Posterior vena cava (tissue), 2 donors: ENCODE measurements at regions not wholly inside any gene's neighbourhood (a gene's known extent, or its start where the extent isn't known, plus 50 kb on each side); places are given as distances from the start of the nearest gene placed in this dataset.
"Not testable (repeated sequence)": the region's sequence is repeated elsewhere in the genome, so short reads cannot be mapped to it uniquely, and the experiment has no call there.

Experiments
- DNase-seq: peaks from one replicate; pipeline ENCODE4 v3.0.0-alpha.2; 2020; ENCODE audit warnings: low spot score
- intact Hi-C, 2 donors: fragments of 100-400 bp; cut with DNase I; formaldehyde crosslinking; loops; one replicate each; pipeline versions ENCODE4 v1.14.1 to v1.14.2; 2022 to 2023
- donor health status: DM: yes; HTN: yes; CAD: no.
- donor health status: DM: yes; HTN: yes; CAD: no.

- intact Hi-C loops, result loop anchor here (5.0 kb wide), 3 partner anchors 349 to 369 kb away; no protein-coding TSS in a partner anchor
Measured at GRCh38 chr1:10866321-10867093, 70.1 kb upstream of the CASZ1 start.

GRCh38 chr1:10867138-10867721, 70.8 kb upstream of the CASZ1 start:
- intact Hi-C loops, result loop anchor here (5.0 kb wide), 3 partner anchors 350 to 370 kb away; no protein-coding TSS in a partner anchor
- no peak for DNase-seq

More at GRCh38 chr1:10866321-10867093, 70.1 kb upstream of the CASZ1 start:
- no peak for DNase-seq

- intact Hi-C loops, result loop anchor here (5.0 kb wide), 3 partner anchors 351 to 371 kb away; no protein-coding TSS in a partner anchor
- DNase-seq, result no peak
Measured at GRCh38 chr1:10867914-10868598, 71.6 kb upstream of the CASZ1 start.

GRCh38 chr1:10868599-10868965, 72.1 kb upstream of the CASZ1 start:
- DNase-seq, result no peak
- intact Hi-C loops, result loop anchor here (5.0 kb wide), 3 partner anchors 351 to 371 kb away; no protein-coding TSS in a partner anchor

GRCh38 chr1:10869933-10870332, 73.5 kb upstream of the CASZ1 start:
- DNase-seq, result no peak
- intact Hi-C loops, result loop anchor here (1.0 to 5.0 kb wide), 4 partner anchors 148 to 373 kb away; no protein-coding TSS in a partner anchor

GRCh38 chr1:10870493-10871096, 74.1 kb upstream of the CASZ1 start:
- no peak for DNase-seq
- intact Hi-C loops, result loop anchor here in 1 of 2 donors (1.0 kb wide), 1 partner anchor 148 kb away; no protein-coding TSS in a partner anchor

- intact Hi-C loops, result no loop called here
- no peak for DNase-seq
Measured at GRCh38 chr1:10873189-10873588, 76.7 kb upstream of the CASZ1 start.

- no peak for DNase-seq
- intact Hi-C loops, result no loop called here
Measured at GRCh38 chr1:10874351-10874750, 77.9 kb upstream of the CASZ1 start.

GRCh38 chr1:10877894-10878293, 81.4 kb upstream of the CASZ1 start:
- no peak for DNase-seq
- intact Hi-C loops, result no loop called here

- no peak for DNase-seq
- intact Hi-C loops, result no loop called here
Measured at GRCh38 chr1:10878469-10878868, 82.0 kb upstream of the CASZ1 start.

GRCh38 chr1:10880063-10880462, 83.6 kb upstream of the CASZ1 start:
- DNase-seq, result no peak
- intact Hi-C loops, result no loop called here

- intact Hi-C loops, result no loop called here
- DNase-seq, result no peak
Measured at GRCh38 chr1:10881046-10881445, 84.6 kb upstream of the CASZ1 start.

GRCh38 chr1:10882069-10882468, 85.6 kb upstream of the CASZ1 start:
- DNase-seq, result no peak

GRCh38 chr1:10887032-10887431, 90.6 kb upstream of the CASZ1 start:
- intact Hi-C loops, DNase-seq: not testable (repeated sequence)

More at GRCh38 chr1:10882069-10882468, 85.6 kb upstream of the CASZ1 start:
- intact Hi-C loops, result no loop called here

- intact Hi-C loops, result no loop called here
- DNase-seq, result no peak
Measured at GRCh38 chr1:10888291-10888690, 91.8 kb upstream of the CASZ1 start.

GRCh38 chr1:10888791-10889649, 92.6 kb upstream of the CASZ1 start:
- intact Hi-C loops, result no loop called here

GRCh38 chr1:10889650-10890353, 93.4 kb upstream of the CASZ1 start:
- intact Hi-C loops, result no loop called here
- DNase-seq, result no peak

More at GRCh38 chr1:10888791-10889649, 92.6 kb upstream of the CASZ1 start:
- no peak for DNase-seq

- intact Hi-C loops, result no loop called here
- no peak for DNase-seq
Measured at GRCh38 chr1:10890491-10891071, 94.1 kb upstream of the CASZ1 start.
